GM19023 (cell line): ENCODE measurements at regions not wholly inside any gene's neighbourhood (a gene's known extent, or its start where the extent isn't known, plus 50 kb on each side); places are given as distances from the start of the nearest gene placed in this dataset.
"Not testable (repeated sequence)": the region's sequence is repeated elsewhere in the genome, so short reads cannot be mapped to it uniquely, and the experiment has no call there.

Source experiments
- ATAC-seq: cut with Tn5 transposase; IDR thresholded peaks from one replicate; pipeline ENCODE4 v1.9.1; 2021; ENCODE audit warnings: mild to moderate bottlenecking, moderate library complexity; ENCODE audit not compliant: unreplicated experiment

- ATAC-seq, result no peak
Measured at GRCh38 chr18:29930231-29930630, 1112.3 kb downstream of the DSC3 start.

GRCh38 chr18:29928081-29928480 is 1114.5 kb downstream of the DSC3 start:
- ATAC-seq, result no peak

GRCh38 chr18:29925566-29925965 is 1117.0 kb downstream of the DSC3 start:
- ATAC-seq, result no peak

- no peak for ATAC-seq
Measured at GRCh38 chr18:29912351-29912750, 1130.2 kb downstream of the DSC3 start.

GRCh38 chr18:29892960-29893558 is 1149.5 kb downstream of the DSC3 start:
- ATAC-seq, result no peak

- ATAC-seq, result no peak
Measured at GRCh38 chr18:29883114-29883513, 1159.4 kb downstream of the DSC3 start.

DNA sequence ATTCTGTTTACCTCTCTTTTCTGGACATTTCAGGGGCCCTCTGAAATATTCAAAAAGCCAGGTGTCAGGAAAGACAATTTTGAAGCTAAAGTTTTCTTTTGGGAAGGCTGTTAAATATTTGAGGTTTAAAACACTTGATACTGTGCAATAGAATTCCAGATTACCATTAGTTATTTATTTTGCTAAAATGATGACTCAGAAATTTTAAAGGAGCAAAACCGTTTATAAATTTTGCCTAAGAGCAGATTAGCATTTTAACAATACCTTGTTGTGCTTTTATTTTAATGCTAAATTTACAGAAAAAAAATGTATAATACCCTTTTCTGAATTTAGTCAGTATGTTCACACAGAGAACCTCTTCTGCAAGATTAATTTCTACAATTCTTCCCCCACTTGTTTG is 1159.9 kb downstream of the DSC3 start:
- ATAC-seq, result no peak

DNA sequence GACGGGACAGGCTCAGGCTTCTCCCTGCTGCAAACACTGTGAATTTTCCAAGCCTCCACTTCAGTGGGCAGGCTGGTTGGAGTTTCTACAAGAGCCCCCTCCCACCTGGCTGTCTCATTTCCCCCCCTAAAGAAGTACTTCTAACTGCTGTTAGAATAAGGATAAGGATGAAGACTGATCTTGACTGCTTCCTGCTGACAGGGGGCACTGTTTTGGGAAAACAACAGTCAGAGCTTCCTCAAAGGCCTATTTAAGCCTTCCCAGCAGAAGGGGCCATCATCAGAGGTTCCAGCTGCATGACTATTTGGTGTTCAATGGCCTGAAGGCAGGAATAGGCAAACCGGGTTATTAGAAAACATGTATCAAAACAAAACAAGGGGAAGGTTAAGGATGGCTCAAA is 1162.8 kb downstream of the DSC3 start:
- ATAC-seq, result no peak

GRCh38 chr18:29874519-29875098 is 1167.9 kb downstream of the DSC3 start:
- ATAC-seq, result no peak

DNA sequence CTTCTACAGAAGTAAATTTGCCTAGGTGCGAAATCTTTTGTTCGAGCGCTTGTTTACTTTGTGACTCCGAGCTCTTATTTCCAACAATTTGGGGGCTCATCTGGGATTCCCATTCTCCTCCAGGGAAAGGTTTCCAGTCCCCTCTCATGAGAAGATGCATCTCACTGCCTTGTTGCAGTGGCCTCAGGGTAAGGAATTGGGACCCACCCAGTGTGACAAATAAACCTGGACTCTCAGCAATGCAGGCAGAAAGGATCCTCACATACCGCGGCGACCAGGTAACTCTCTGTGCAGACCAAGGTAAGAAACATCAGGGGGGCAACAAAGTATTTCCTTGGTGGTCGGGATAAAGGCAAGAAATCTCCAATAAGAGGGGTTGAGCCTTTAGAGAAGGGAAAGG is 1169.3 kb downstream of the DSC3 start:
- ATAC-seq, result no peak

- ATAC-seq, result no peak
Measured at GRCh38 chr18:29871246-29871645, 1171.3 kb downstream of the DSC3 start.

DNA sequence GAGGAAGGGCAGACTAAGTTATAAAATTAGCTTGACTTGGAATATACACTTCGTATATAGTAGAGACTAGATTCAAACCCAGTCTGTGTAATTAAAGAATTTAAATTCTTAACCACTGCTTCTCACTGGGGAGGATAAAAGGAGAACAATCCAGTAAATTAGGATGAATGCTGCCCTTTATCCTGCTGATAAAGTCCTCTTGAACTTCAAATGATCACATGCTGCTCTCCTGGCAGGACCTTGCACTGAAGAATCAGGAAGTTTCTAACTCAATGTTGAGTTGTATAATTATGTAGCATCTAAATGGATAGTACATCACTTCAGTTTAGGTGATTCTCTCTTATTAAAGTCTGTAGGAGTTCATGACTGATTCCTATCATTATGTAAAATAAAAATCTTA is 1179.7 kb downstream of the DSC3 start:
- ATAC-seq, result no peak

DNA sequence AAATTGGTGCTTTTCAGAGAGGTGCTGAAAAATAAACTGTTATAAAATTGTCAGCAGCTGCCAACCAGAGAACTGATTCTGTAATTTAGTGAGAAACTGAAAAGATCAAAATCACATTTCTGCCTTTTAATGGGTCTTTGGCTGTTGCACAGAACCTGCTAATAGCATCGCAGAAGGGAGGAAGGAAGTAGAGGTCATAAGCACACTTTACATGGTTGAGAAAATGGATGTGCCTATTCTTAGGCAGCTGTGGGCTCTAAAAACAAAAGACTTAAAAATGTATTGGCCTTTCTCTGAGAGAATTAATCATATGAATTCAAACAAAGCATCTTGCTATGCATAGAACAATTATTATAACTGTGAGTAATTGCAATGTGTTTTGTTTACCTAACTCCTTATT is 1186.9 kb downstream of the DSC3 start:
- no peak for ATAC-seq

- no peak for ATAC-seq
Measured at GRCh38 chr18:29853126-29853525, 1189.4 kb downstream of the DSC3 start.

GRCh38 chr18:29849144-29849543 is 1193.4 kb downstream of the DSC3 start:
- no peak for ATAC-seq

GRCh38 chr18:29841631-29842030 is 1200.9 kb downstream of the DSC3 start:
- ATAC-seq, result no peak

DNA sequence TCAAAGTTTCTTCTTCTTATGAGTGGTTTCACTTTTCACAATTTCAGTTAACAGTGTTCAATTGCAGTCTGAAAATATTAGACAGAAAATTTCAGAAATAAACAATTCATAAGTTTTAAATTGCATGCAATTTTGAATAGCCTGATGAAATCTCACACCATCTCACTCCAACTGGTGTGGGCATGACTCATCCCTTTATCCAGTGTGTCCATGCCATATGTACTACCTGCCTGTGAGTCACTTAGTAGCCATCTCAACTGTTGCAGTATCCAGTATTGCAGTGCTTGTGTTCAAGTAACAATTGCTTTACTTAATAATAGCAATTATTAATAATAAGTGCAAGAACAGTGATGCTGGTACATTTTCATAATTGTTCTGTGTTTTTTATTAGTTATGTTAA is 1202.5 kb downstream of the DSC3 start:
- ATAC-seq, result no peak

GRCh38 chr18:29838961-29839360 is 1203.6 kb downstream of the DSC3 start:
- not testable (repeated sequence) for ATAC-seq

GRCh38 chr18:29838556-29838955 is 1204.0 kb downstream of the DSC3 start:
- no peak for ATAC-seq

DNA sequence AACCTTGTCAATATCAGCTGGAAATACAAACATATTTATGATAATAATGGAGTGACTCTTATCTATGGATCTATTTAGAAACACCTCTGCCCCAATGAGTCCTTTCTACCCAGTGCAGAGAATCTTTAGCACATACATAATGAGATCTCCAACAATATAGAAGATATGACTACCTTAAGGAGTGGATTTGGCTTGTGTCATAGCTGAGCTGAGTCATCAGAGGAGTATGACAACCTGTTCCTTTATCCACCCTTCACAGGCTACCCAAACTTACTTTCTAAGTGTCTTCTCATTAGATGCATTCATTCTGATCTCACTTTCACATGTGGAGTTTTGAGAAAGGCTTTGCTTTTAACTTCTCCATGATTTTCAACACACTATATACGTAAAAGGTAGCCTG is 1218.9 kb downstream of the DSC3 start:
- no peak for ATAC-seq

GRCh38 chr18:29821544-29821943 is 1221.0 kb downstream of the DSC3 start:
- ATAC-seq, result no peak

DNA sequence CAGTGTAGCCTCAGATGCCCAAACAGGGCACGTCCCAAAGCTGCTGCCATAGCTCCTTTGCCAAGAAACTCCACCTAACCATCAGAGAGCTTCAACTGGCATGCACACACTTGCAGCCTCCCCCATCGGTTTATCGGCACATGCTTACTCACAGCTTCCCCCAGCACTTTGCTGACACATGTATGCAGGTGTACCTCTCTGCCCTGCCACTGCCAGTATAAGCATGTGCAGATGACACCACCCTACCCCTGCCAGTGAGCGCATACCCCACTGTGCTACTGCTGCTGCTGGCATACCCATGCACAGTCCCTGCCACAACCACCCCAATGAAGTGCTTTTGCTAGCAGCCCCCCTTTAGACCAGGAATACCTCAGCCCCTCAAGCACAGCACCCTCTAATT is 1231.0 kb downstream of the DSC3 start:
- ATAC-seq, result no peak

DNA sequence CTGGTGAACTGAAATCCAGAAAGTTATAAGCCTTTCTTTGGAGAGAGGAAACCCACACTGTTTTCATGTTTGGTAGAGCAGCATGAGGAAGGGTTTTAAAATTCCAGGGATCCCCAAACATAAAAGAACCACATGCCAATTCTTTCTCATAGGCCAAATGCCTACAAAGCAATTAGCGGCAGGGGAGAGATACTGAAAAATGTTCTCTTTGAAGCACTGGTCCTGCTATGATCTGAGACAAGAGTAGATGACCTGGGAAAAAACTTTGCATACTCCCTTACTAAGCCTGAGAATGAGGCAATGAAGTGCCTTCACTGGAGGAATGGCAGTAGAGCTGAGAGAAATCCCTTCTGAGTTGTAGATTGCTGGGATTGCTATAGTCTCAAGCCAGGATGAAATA is 1261.7 kb downstream of the DSC3 start:
- no peak for ATAC-seq
